T1000 (cell line): ENCODE measurements at regions not wholly inside any gene's neighbourhood (a gene's known extent, or its start where the extent isn't known, plus 50 kb on each side); places are given as distances from the start of the nearest gene placed in this dataset.
"Not testable (repeated sequence)": the region's sequence is repeated elsewhere in the genome, so short reads cannot be mapped to it uniquely, and the experiment has no call there.

Source experiments
- DNase-seq: peaks from one replicate; lab custom pipeline; 2025; ENCODE audit warnings: mixed read lengths; lab: John Stamatoyannopoulos, UW

DNA sequence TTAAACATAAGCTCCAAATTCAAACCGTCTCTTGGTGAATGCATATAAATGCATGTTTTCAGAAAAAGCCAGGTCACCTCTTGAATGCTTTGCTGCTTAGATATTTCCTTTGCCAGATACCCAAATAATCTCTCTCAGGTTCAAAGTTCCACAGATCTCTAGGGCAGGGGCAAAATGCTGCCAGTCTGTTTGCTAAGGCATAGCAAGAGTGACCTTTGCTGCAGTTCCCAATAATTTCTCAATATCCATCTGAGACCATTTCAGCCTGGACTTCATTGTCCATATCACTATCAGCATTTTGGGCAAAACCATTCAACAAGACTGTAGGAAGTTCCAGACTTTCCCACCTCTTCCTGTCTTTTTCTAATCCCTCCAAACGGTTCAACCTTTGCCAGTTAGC lies 1006.2 kb upstream of the KCND2 start:
- not testable (repeated sequence) for DNase-seq

DNA sequence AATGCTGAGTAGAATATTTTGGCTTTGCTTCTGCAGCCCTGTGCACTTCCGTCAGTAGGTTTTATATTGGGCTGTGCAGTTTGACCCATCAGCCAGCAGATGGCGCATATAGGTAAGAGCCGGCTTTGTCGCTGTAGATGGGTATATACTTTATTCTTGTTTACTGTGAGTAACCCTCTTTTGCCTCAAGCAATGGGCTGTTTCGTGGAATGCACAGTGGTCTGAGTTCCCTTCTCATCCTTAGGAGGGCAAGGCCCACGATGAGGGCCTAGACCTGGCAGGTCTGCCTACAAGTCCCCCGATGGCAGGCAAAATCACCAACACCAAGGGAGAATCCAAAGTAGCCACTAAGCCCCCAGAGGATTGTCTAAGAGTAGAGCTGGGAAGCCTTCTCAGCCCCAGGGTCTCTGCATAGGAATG lies 1002.9 kb upstream of the KCND2 start:
- DNase-seq: peak; percentile 9

DNA sequence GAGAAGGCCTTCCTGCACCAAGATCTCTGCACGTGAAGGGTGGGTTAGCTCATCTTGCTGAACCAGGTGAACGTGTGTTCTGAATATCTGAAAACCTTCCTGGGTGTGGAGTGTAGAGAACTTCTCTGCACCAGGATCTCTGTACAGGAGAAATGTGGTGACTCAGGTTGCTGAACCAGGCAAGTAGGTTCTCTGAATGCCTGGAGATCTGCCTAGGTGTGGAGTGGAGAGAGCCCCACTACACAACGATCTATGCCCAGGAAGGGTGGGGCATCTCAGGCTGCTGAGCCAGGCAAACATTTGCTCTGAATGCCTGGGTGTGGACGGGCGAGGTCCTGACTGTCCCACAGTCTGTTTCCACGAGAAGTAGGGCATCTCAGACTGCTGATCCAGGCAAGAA lies 1002.3 kb upstream of the KCND2 start:
- DNase-seq: no peak

- DNase-seq: no peak
These were observed 1001.7 kb upstream of the KCND2 start for GRCh38 chr7:119271147-119271779.

- no peak for DNase-seq
These were observed 991.7 kb upstream of the KCND2 start for GRCh38 chr7:119281181-119281846.

DNA sequence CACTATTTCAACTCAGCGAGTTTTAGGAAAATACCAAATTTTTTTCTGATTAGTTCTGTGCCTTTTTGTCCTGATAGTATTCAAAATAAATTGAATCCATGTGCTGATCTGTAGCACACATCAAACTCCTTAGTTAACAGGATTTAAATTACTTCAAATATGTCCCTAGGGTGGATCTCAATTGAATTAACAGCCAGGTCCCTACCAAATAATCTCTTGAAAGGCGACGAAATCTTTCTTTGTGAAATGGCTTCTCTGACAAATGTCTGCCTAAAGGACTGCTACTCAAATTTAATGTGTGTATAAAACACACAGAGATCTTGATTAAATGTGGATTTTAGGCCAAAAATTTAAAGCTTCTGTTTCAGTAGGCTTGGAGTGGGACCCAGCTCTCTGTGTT lies 989.6 kb upstream of the KCND2 start:
- no peak for DNase-seq

GRCh38 chr7:119288416-119288815 lies 984.6 kb upstream of the KCND2 start:
- DNase-seq: no peak

DNA sequence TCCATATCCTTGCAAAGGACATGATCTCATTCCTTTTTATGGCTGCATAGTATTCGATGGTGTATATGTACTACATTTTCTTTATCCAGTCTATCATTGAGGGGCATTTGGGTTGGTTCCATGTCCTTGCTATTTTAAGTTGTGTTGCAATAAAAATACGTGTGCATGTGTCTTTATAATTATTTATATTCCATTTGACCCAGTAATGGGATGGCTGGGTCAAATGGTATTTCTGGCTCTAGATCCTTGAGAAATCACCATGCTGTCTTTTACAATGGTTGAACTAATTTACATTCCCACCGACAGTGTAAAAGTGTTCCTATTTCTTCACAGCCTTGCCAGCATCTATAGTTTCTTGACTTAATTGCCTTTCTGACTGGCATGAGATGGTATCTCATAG lies 972.6 kb upstream of the KCND2 start:
- DNase-seq: not testable (repeated sequence)

- DNase-seq: no peak
These were observed 952.7 kb upstream of the KCND2 start for GRCh38 chr7:119320316-119320715.

- DNase-seq: no peak
These were observed 943.3 kb upstream of the KCND2 start for GRCh38 chr7:119329715-119330114.

- no peak for DNase-seq
These were observed 937.6 kb upstream of the KCND2 start for GRCh38 chr7:119335405-119335804.

DNA sequence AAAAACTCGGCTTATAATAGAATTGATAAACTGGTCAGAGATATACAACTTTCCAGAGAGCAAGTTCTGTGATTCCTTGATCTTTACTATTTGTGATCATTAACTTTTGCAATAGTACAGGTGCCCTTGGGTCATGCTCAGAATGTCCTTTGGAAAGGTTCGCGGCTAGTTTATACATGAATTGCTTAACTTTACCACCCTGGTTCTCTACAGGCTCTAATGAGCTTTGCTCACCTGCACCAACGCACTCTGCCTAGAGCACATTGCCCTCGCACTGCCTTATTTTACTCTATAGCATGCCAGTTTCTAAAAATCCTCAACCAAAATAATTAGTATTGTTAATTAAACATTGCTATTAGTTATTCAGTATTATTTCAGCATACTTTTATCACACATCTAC lies 931.2 kb upstream of the KCND2 start:
- no peak for DNase-seq

- no peak for DNase-seq
These were observed 929.7 kb upstream of the KCND2 start for GRCh38 chr7:119343289-119343688.

DNA sequence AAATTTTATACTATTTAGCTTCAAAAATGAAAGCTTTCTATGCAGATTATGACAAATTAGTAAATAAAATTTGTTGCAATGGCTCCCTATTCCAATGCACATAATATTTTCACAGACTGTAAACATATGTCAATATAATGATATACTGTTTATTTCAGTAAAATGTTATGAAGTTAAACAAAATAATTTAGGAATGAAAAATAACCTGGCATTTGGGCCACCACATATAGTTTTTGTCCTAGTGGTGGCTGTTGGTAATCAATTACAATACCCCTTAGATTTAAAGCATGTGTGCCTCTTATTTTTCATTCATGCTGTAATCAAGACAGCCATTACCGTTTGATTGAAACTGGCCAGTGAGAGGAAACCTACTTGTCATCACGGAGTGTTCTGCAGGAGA lies 928.5 kb upstream of the KCND2 start:
- no peak for DNase-seq

- no peak for DNase-seq
These were observed 924.5 kb upstream of the KCND2 start for GRCh38 chr7:119348491-119348890.

DNA sequence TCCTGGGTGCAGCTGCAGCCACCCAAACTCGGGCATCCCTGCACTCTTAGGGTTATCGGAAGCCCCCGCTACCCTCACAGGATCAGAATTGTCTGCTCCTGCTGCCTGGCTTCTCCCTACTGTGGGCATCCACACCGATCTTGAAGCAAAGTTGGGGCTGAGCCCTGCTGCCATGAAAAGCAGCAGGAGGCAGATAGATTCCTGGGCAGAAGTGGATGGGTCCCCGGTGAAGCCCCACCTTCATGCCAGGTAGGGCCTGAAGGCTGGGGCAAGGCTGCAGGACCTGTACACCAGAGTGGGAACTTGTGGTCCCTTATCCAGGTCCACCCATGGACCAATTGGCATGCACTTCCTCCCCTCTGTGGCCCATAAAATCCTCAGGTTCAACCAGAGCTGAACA lies 922.6 kb upstream of the KCND2 start:
- no peak for DNase-seq

GRCh38 chr7:119351320-119351719 lies 921.7 kb upstream of the KCND2 start:
- no peak for DNase-seq

GRCh38 chr7:119374436-119374835 lies 898.5 kb upstream of the KCND2 start:
- no peak for DNase-seq

GRCh38 chr7:119377861-119378260 lies 895.1 kb upstream of the KCND2 start:
- DNase-seq: no peak

GRCh38 chr7:119382726-119383125 lies 890.2 kb upstream of the KCND2 start:
- DNase-seq: no peak

DNA sequence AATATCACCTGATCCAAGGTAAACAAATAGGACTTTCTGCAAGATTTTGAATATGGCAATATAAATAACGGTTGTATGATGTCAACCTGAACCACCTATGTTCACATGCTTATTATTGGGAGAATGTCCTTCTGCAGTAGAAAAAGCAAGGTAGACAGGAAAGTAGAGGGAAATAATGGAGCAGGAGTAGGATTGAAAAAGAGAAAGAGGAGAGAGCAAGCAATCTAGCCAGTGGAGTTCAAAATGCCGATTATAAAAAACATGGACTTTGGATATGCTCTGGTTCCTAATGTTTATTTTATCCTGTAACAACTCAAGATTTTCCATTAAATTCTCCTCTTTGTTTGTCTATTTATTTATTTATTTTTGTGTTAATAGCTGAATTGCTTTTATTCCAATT lies 878.0 kb upstream of the KCND2 start:
- no peak for DNase-seq

GRCh38 chr7:119397156-119397555 lies 875.8 kb upstream of the KCND2 start:
- DNase-seq: no peak

- DNase-seq: no peak
These were observed 864.4 kb upstream of the KCND2 start for GRCh38 chr7:119408596-119408995.

GRCh38 chr7:119413314-119413805 lies 859.6 kb upstream of the KCND2 start:
- no peak for DNase-seq
